H1 (cell line): ENCODE measurements at regions not wholly inside any gene's neighbourhood (a gene's known extent, or its start where the extent isn't known, plus 50 kb on each side); places are given as distances from the start of the nearest gene placed in this dataset.

ENCODE experiments used
- MAX ChIP-seq: IDR thresholded peaks from 2 replicates; pipeline ENCODE4 v1.6.1; 2012; ENCODE audit warnings: inconsistent platforms
- NRF1 ChIP-seq: IDR thresholded peaks from 2 replicates; pipeline ENCODE4 v1.6.1; 2011; ENCODE audit warnings: mild to moderate bottlenecking, low read depth, low read length, improper control_type of control experiment
- TEAD4 ChIP-seq: IDR thresholded peaks from 2 replicates; pipeline ENCODE4 v1.6.1; 2012; ENCODE audit warnings: low read depth, low read length, inconsistent platforms, mixed read lengths

- TF ChIP-seq MAX (no peak), TEAD4 (no peak), NRF1 (no peak)
Measured at GRCh38 chr6:48706310-48706709, 595.3 kb upstream of the PTCHD4 start (continued).
